ENCODE measurements at regions not wholly inside any gene's neighbourhood (a gene's known extent, or its start where the extent isn't known, plus 50 kb on each side); places are given as distances from the start of the nearest gene placed in this dataset.
"Not testable (repeated sequence)": the region's sequence is repeated elsewhere in the genome, so short reads cannot be mapped to it uniquely, and the experiment has no call there.

DNA sequence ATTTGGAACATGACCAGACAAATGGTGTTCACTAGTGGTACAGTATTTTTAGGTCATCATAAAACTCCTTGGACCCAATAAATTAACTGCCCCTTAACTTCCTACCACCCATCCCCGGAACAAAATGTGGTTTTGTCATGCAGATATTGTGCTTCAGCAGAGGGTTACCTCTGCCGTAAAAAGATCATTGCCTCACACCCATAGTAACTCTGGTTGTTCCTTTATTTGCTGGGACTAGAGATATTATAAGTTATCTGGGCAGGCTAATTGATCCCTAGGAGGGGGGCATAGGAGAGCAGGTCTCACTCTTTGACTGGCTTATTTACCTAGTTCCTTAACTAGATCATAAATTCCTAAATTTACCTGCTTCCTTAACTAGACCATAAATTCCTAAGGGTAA is 1343.9 kb upstream of the CHAC2 start:
- no peak for DNase-seq

DNA sequence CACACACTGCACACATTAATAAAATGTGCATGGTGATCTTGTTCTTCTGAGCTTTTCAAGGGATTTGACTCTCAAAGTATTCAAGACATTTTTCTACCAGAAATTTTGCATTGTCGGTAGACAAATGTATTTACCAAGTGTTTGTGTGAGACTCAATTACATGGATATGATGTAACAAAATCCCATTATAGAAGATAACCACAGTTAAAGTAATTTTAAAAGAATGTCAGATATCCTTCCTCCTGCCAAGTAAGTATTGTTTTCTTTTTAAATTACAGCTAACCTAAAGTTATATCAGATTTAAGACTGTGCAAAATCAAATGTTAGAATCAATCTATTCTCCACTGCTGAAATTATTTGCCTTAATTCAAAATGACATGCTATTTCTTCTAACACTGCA is 1344.5 kb upstream of the CHAC2 start:
- DNase-seq, result no peak

DNA sequence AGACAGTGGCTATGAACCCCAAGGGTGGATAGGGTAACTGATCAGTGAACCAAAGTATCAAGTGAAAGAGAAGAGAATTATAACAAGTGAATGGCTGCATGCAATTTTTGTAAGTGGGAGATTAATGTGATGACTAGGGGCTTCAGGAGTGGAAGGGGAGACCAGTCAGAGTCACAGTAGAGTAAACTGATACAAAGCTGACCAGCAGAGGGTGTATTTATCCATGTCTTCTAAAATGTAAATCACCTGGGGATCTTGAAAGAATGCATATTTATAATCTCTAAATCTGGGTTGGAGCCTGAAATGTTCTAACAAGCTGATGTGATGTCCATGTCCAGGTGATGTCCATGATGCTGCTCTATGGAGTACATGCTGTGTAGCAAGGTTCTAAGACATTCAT is 1351.3 kb upstream of the CHAC2 start:
- DNase-seq, result no peak

DNA sequence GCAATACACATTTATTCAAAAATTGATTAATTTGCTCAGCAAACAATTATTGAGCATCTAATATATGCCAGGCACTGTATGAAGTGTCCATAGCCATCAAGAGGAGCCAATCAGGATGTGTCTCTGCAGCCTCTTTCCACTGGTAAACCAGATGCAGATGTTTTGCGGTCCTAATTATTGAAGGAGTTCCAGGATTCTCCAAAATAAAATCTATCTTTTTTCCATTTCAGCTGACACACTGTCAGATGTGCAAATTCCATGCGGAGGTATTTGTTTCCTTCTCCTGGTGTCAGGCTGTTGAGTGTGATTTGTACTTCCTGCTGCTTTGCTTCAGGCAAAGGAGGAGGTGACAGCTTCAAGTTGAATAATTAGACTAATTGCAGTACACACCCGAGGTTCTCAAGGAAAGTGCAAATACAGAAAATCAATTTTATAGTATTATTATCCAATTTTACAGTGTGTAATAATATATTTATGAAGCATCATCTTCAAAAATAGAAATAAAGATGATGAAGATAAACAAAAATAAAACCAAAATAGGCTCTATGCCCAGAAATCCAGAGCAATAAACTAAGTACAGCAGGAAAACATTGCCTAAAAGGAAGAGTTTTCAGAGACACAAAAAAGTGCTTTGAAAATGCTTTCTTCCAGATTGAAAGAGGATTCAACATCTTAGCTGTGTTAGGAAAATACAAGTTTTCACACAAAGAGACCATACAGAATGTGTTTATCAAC is 1352.9 kb upstream of the CHAC2 start:
- no peak for DNase-seq

DNA sequence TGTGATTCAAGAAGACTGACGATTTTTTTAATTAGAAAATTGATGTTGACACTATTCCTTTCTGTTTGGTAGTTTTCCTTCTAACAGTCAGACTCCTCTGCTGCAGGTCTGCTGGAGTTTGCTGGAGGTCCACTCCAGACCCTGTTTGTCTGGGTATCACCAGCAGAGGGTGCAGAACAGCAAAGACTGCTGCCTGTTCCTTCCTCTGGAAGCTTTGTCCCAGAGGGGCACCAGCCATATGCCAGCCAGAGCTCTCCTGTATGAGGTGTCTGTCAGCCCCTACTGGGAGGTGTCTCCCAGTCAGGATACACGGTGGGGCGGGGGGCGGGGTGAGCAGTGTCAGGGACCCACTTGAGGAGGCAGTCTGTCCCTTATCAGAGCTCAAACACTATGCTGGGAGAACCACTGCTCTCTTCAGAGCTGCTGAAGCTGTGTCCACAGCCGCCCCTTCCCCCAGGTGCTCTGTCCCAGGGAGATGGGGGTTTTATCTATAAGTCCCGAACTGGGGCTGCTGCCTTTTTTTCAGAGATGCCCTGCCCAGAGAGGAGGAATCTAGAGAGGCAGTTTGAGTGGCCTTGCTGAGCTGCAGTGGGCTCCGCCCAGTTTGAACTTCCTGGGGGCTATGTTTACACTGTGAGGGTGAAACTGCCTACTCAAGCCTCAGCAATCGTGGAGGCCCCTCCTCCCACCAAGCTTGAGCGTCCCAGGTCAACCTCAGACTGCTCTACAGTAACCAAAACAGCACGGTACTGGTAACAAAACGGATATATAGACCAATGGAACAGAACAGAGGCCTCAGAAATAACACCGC is 1358.1 kb upstream of the CHAC2 start:
- DNase-seq, result not testable (repeated sequence)

DNA sequence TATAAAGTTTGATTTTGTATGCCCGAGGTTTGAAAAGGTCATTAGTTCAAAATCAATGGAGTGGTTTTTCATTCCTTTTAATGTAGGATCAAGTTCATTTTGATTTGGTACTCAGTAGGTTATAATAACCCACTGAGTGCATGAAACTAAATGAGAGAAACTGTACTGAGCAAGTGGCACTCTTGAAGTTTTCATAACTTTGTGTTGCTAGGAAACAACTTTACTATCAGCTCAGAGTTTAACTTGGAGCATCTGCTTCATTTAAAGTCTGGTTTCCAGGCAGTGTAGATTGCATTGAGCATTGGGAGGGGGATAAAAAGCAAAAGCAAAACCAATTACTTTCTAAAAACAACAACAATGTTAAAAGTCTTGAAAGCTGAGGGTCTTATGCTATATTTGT is 1361.6 kb upstream of the CHAC2 start:
- no peak for DNase-seq

DNA sequence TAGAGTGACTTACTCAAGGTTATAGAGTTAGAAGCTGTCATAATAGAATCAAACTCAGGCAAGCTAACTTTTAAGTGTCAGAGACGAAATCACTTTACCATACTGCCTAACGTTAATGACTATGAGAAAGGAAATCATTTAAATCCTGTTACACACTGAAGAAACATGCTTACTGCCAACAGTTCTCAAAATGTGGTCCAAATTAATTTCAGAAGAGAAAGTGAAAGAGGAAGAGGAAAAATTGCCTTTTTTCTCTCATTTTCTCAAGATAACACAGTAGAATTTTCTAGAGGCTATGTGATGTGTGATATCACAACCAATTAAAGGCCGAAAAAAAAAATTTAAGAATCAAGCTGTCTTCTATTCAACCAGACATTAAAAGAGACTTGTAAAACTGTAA is 1362.7 kb upstream of the CHAC2 start:
- DNase-seq, result no peak

DNA sequence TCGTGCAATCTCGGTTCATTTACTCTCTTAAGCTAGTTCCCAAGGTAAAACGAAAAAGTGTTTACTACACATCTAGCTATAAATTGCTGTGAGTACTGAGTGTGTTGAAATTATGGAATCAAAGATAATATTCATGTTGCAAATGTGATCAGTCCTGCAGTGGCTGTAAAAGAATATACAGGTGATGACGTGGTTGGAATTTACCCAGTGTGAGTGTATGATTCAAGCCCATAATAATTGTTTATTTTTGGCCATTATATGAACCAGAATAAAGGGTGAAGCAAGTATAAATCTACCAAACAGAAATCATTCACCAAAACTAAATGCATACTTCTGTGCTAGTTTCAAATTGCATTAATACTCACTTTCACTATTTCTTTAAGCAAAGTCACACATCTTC is 1363.6 kb upstream of the CHAC2 start:
- DNase-seq, result no peak

DNA sequence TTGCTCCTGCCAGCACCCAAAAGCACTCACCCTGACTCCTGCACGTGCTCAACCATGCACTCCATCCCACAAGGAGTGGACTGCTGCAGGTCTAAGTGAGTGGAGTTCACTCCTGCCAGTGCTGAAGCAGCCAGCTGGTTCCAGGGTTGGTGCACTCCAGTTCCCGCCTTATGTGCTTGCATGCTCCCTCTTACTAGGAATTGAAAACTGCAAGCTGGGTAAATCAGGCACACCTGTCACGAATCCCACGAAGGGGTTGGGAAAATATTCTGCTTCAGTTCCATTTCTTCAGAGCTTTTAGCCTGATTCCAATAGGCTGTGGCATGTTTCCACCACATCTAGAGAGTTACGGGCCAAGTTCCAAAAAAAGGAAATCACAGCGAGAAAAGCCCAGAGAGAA is 1365.5 kb upstream of the CHAC2 start:
- no peak for DNase-seq

DNA sequence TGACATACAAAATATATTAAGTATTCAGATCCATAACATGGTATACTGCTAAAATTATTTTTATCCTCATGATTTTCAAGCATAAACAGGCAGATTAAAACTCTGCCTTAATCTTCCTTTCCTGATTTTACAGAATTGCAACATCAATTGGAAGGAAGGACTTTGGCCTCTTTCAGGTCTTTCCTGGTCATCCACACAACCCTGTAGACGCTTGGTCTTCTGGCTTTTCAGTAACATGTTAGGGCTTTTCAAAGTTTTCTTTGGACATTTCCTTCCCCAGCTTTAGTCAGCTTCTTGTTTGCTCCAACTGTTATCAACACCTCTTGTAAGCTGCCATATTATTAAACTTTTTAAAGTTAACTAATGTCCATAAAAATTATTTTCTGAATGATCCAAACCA is 1364.9 kb upstream of the NRXN1 start:
- no peak for DNase-seq

DNA sequence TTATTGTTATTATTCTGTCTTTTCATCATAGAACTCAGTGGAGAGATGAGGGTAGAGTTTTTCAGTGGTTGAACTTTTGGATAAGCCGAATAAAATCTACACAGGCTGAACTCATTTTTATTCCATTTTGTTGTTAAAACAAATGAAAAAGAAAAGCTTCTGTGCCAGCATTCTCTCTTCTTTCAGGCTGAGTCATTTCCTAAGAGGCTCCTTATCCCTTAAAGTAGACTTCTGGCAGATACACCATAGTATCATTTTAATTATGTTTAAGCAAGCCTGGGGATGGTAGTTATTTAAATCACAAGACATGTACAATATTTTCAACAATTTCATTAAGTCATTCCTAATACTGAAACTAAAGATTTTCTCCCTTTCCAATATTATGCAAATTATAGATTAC is 1364.0 kb upstream of the NRXN1 start:
- DNase-seq, result no peak

DNA sequence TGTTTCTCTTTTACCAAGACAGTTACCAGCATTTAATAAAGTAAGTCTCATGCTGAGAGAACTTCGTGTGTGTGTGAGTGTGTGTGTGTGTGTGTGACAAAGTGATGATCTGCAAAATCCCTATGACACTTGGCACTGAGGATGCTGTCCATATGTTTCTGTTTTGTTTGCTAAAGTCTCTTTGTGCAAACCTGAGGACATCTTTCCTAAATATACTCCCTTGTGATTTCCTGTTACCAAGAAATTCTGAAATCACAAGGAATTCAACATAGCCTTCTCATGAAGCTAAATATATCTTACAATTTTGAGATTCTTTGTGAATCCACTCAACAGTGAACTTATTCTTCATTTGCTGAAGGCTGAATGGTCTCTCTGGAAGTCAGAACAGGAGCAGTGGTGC is 1359.7 kb upstream of the NRXN1 start:
- DNase-seq, result no peak

DNA sequence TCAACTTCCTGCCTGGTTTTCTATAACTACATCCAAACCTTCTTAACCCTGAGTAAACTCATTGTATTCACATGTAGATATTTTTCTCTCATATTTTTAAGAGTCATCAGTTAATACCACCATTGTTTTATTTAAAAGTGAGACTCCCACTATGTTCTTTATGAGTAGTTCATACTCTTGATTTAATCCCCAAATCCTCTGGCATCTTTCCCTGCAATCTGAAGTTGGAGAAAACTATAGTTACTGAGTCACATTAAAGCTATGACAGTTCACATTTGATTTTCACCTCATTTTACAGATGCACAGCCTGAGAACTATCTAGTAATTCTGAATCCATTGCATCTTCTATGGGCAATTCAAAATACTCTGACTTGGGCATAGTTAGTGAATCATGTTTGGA is 1358.7 kb upstream of the NRXN1 start:
- DNase-seq, result no peak

DNA sequence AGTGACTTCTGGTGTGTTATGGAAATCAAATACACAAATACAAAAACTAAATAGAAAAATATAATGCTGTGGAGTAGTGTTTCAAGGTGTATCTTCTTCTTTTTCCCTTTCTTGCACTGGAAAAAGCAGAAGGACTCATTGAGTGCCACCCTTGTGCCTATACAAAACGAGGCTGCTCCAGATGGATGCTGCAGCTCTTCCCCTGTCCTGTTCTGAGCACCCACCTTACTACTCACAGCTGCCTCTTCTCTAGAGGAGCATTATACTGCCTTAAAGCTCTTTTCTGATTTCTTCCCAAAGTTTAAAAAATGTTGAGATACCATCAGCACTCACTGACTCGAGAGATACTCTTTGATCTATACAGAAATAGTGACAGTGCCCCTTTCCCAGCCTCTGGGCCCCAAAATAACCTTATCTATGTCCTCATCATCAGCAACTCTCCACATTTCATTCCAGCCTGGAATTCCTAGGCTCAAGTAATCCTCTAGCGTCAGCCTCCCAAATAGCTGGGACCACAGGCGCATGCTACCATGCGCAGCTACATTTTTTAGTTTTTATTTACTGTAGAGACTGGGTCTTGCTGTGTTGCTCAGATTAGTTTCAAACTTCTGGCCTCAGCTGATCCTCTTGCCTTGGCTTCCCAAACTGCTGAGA is 1356.1 kb upstream of the NRXN1 start:
- DNase-seq, result no peak

DNA sequence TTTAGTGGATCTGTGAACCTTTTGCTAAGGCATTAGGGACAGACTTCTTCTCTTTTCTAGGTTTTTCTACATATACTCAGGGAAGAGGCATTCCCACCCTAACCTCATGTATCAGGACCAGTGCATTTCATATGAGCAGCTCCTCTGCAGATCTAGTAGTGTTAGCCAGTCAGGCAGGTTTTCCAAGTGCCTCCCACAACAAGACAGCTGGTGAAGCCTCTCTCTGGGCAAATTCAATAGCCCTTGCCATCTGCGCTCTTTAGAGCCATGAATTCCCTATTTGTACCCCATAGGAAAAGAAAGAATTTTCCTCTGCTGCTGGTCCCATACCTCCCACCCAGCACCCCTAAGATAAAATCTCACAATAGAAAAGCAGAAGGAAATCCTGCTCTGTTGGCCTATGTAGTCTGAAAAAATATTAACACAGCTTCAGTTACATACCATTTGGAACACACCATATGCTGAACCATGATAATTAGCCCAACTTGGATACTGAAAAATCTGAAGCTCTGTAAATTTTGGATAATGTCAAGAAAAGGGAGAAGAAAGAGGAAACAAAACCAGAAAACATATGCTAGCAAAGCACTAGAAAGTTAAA is 1354.6 kb upstream of the NRXN1 start:
- no peak for DNase-seq

DNA sequence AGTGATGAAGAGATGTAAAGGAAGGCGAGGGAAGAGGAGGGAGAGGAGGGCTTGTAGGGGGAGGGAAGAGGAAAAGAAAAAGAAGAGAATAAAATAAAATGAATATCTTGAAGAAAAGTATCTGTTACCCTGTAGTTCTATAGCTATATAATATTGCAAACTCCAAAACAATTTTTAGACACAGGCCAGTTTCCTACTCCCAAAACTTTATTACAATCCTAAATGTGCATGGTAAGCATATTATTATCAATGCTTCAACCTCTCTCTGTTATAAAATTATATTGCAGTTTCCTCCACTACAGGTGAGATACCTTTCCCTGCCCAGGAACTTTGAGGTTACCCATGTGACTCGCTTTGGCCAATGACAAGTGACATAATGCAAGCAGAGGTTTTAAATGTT is 1351.6 kb upstream of the NRXN1 start:
- DNase-seq, result no peak

DNA sequence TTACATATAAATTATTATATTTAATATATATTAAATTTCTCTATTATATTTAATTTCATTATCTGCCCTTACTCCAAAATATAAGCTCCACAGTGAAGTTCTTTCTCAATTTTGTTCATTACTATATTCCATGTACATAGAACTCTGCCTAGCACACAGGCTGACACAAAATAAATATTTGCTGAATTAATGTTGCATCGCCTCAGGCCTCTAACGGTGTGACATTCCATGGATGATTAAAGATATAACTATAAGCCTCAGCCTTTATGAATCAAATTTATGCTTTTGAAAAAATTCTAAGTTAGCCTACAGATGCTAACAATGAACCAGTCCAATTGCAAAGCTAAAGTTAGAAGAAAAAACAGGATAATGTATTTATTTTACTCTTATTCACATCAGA is 1337.2 kb upstream of the NRXN1 start:
- no peak for DNase-seq

DNA sequence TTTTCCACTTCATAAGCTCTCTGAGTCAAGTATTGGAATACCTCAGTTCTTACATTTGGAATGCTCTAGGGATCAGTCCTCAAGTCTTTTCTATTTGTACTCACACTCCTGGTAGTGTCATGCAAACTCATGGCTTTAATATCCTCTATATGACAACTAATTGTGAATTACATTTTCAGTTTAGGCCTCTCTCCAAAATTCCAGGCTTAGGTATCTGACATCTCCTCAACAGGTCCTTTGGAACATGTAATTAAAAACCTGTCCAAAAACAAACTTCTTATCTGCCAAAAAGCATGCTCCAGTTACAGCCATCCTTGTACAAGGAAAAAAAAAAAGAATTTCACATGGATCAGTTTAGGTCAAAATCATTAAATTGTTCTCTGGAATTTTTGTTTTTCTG is 1336.2 kb upstream of the NRXN1 start:
- no peak for DNase-seq

DNA sequence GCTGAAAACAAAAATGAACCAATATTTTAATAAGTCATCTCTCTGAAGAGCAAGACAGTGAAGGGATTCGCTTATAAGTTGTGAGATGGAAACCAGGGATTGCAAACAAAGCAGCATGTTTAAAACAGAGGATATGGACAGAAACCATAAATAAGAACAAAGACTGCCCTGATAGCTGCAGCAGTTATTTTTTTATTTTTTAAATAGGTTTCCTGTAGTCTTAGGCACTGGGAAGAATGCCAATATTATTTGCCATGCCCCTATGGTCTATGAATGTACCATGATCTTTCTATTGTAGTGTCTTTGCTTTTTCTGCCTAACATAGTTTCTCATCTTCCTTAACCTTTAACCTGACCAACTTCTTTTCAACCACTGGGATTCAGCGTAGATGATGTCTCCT is 1334.0 kb upstream of the NRXN1 start:
- no peak for DNase-seq

DNA sequence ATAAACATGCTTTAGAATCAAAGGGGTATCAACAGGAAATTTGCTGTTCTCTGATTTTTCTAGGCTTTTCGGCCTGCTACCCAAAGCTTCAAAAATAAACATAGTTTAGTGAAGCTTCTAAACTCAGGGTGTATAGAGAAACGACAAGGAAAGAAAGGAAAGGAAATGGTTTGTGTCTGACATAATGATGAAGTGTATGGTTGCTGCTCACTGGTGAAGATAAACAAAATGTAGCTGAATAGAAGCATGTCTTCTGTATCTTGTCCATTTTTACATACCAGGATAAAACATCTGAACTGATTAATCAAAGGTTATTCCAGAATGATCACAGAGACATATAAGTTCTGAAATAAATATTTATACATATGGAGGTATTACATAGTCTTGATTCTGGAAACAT is 1324.6 kb upstream of the NRXN1 start:
- DNase-seq, result no peak

DNA sequence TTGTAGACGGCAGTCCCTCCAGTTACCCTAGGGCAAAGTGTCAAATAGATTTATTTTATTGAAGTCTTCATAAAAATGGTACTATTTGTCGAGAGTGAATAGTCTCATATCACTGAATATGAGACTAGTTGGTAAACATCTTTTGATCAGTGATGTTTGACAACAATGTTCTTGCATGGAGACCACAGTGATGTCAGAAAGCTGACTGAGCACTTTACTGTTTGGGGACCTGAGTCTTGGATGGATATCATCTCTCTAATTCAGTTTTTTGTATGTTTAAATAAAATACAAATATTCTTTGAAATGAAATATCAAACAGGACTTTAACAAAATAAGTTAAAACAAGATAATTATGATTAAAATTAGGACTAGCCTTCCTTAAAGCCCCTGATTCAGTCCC is 1315.4 kb upstream of the NRXN1 start:
- no peak for DNase-seq

DNA sequence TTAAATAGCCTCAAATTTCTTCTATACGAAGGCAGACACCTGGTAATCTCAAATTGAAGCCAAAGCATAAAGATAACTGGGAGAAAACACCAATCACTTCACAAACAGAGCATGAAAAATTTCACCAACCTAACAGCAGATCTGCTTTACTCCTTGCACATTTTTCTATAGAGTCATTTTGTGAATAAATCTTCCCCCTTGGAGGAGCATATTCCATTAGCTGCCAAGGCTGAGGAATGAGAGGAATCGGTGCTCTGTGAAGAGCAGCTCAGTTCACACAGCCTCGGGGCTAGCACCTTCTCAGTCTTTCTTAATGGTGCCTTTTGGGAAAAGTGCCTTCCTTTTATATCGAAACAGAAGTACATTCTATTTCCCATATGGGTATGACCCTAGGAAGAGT is 1313.7 kb upstream of the NRXN1 start:
- DNase-seq, result no peak

DNA sequence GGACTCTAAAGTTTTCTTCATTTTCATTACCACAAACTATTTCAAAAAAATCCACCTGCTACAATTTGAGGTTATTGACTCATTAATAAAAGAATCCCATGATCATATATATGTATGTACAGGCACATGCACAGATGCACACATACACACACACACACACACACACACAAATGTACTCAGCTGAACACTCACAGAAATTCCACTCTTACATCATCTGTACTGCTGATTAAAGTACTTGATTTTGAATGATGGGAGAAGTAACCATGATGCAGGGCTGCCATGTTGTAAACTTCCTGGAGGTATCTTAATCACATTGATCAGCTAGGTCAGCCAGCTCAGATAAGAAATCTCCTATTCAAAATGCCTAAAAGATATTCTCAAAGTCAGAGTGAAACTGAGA is 1313.2 kb upstream of the NRXN1 start:
- DNase-seq, result no peak
